ENCODE measurements at regions not wholly inside any gene's neighbourhood (a gene's known extent, or its start where the extent isn't known, plus 50 kb on each side); places are given as distances from the start of the nearest gene placed in this dataset.

DNA sequence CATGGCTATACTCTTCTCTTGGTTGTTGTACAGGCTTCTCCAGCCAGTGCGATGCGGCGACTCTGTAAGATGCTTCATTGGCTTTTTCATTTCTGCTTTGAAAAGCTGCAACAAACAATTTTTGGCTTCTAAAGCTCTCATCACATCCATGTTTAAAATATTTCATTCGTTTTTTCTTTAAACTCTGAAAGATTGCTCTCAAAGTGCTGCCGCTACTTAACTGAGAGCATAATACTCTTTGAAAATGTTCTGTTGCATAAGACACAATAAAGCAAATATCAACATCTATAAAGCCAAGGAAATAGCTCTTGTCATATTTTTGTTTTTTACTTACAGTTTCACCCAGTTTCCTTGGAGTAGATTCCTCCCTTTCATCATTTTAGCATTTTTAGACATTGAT lies 468.3 kb downstream of the TBC1D22A start:
- no peak for DNase-seq (ENCODE audit: low read depth)
- H3K4me3 ChIP-seq (ENCODE audit: low read depth, low read length), result no peak overlapping the region
- TF ChIP-seq MAX (IDR thresholded peaks at IDR 0.05; ENCODE audit: low read depth, low read length) (no peak), MYC (IDR thresholded peaks at IDR 0.05; ENCODE audit: low read depth, low read length) (no peak), POLR2A (IDR thresholded peaks at IDR 0.05; ENCODE audit: extremely low read depth, insufficient read length) (no peak)
- TF ChIP-seq, protein P1, sequence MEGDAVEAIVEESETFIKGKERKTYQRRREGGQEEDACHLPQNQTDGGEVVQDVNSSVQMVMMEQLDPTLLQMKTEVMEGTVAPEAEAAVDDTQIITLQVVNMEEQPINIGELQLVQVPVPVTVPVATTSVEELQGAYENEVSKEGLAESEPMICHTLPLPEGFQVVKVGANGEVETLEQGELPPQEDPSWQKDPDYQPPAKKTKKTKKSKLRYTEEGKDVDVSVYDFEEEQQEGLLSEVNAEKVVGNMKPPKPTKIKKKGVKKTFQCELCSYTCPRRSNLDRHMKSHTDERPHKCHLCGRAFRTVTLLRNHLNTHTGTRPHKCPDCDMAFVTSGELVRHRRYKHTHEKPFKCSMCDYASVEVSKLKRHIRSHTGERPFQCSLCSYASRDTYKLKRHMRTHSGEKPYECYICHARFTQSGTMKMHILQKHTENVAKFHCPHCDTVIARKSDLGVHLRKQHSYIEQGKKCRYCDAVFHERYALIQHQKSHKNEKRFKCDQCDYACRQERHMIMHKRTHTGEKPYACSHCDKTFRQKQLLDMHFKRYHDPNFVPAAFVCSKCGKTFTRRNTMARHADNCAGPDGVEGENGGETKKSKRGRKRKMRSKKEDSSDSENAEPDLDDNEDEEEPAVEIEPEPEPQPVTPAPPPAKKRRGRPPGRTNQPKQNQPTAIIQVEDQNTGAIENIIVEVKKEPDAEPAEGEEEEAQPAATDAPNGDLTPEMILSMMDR (IDR thresholded peaks at IDR 0.05; ENCODE audit: low read depth, low read length), result no peak

DNA sequence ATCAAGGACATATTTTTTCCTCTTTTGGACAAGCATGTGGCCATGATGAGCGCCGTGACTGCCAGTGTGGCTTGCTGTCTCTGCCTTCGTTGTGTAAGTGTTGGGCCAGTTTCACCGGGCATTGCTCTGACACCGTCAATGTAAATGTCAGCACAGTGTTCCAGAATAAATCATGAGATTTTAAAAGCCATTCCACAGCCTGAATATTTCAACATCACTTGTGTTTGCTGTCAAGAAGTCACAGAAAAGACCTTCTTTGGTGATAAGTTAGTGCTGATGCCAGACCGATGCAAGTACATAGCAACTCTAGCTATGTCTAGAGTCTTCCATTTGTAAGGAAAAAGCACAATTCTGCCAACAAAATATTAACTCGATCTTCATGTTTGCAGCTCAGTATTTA lies 467.8 kb downstream of the TBC1D22A start:
- no peak for DNase-seq (ENCODE audit: low read depth)
- no peak for TF ChIP-seq MAX (IDR thresholded peaks at IDR 0.05; ENCODE audit: low read depth, low read length)
- no peak for TF ChIP-seq POLR2A (IDR thresholded peaks at IDR 0.05; ENCODE audit: extremely low read depth, insufficient read length)
- no peak for TF ChIP-seq MYC (IDR thresholded peaks at IDR 0.05; ENCODE audit: low read depth, low read length)
- TF ChIP-seq, protein P1 (IDR thresholded peaks at IDR 0.05; ENCODE audit: low read depth, low read length), result no peak
- H3K4me3 ChIP-seq (ENCODE audit: low read depth, low read length), result no peak overlapping the region

DNA sequence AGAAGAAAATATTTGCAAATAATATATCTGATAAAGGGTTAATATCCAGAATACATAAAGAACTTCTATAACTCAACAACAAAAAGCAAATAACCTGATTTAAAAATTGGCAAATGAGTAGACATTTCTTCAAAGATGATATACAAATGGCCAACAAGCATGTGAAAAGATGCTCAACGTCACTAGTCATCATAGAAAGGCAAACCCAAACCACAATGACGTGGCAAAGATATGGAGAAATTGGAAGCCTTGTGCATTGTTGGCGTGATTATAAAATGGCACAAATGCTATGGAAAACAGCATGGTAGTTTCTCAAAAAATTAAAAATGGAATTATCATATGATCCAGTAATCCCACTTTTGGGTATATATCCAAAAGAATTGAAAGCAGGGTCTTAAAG lies 466.3 kb downstream of the TBC1D22A start:
- H3K4me3 ChIP-seq (ENCODE audit: low read depth, low read length), result no peak overlapping the region
- TF ChIP-seq MYC (IDR thresholded peaks at IDR 0.05; ENCODE audit: low read depth, low read length), result no peak
- no peak for TF ChIP-seq MAX (IDR thresholded peaks at IDR 0.05; ENCODE audit: low read depth, low read length)
- TF ChIP-seq, protein P1 (IDR thresholded peaks at IDR 0.05; ENCODE audit: low read depth, low read length), result no peak
- TF ChIP-seq POLR2A (IDR thresholded peaks at IDR 0.05; ENCODE audit: extremely low read depth, insufficient read length), result no peak
- DNase-seq (ENCODE audit: low read depth), result no peak

DNA sequence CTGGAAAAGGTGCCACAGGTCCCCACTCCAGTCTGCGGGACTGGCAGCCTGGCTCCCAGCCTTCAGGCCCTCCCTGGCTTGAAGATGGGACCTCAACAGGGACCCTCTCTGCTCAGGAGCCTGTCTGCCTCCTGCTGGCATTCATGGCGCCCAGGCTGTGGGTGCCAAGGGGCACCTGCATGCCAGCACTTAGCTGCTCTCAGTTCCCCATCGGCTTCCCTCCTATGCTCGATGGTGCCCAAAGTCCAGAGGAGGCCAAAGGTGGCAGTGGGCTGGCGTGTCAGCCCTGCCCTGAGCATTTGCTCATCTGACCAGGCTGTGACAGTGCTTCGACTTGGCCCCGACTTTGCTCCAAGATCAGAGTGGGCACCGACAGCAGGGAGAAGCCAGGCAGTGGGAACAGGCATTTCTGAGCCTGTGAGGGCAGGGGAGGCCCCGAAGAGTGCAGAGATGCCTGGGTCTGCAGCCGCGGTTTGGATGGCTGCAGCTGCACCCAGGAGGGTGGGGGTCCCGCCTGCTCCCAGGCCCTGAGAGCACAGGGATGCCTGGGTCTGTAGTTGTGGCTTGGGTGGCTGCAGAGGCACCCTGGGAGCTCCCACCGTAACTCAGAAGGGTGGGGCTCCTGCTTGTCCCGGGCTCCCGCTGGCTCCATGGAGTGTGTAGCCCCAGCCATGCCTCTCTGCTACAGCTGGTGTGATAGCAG lies 463.6 kb downstream of the TBC1D22A start:
- H3K4me3 ChIP-seq (ENCODE audit: low read depth, low read length), result no peak overlapping the region
- no peak for TF ChIP-seq POLR2A (IDR thresholded peaks at IDR 0.05; ENCODE audit: extremely low read depth, insufficient read length)
- TF ChIP-seq MAX (IDR thresholded peaks at IDR 0.05; ENCODE audit: low read depth, low read length), result no peak
- TF ChIP-seq, protein P1 (IDR thresholded peaks at IDR 0.05; ENCODE audit: low read depth, low read length), result no peak
- no peak for TF ChIP-seq MYC (IDR thresholded peaks at IDR 0.05; ENCODE audit: low read depth, low read length)
- no peak for DNase-seq (ENCODE audit: low read depth)

- TF ChIP-seq MAX (IDR thresholded peaks at IDR 0.05; ENCODE audit: low read depth, low read length), result no peak
- TF ChIP-seq, protein P1 (IDR thresholded peaks at IDR 0.05; ENCODE audit: low read depth, low read length), result no peak
- no peak for TF ChIP-seq MYC (IDR thresholded peaks at IDR 0.05; ENCODE audit: low read depth, low read length)
- TF ChIP-seq POLR2A (IDR thresholded peaks at IDR 0.05; ENCODE audit: extremely low read depth, insufficient read length), result no peak
- no peak overlapping the region for H3K4me3 ChIP-seq (ENCODE audit: low read depth, low read length)
- no peak for DNase-seq (ENCODE audit: low read depth)
Observed at GRCh38 chr22:47225080-47225930, 462.9 kb downstream of the TBC1D22A start.

All from NB4 (cell line).